ENCODE measurements at regions not wholly inside any gene's neighbourhood (a gene's known extent, or its start where the extent isn't known, plus 50 kb on each side); places are given as distances from the start of the nearest gene placed in this dataset.
"Not testable (repeated sequence)": the region's sequence is repeated elsewhere in the genome, so short reads cannot be mapped to it uniquely, and the experiment has no call there.

DNA sequence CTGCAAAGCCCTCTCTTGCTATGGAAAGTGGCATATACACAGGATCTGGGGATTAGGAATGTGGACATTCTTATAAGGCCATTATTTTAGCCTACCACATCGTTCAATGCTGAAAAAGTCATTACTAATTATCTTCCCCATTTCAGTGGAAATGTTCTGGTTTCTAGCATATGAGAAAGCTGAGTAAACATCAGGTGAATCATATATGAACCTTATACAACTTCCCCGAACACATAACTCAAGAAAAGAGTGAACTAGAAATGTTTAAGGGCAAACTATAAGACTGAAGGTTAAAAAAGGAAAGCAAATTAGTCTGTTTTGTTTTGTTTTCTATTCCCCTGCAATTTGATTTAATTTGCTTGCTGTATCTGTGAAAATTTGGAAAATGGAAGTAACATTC lies 62.5 kb upstream of the SEC22B start:
- no CpG with 5 or more reads among the region's 2 CpGs for WGBS, 2 donors
- H3K27me3 ChIP-seq (ENCODE audit: control insufficient read depth in 3 of 3, insufficient read depth in 3 of 3, low read length in 2 of 3); DNase-seq; H3K36me3 ChIP-seq (ENCODE audit: control insufficient read depth in 4 of 4, insufficient read depth in 4 of 4, low read length in 4 of 4); H3K27ac ChIP-seq (ENCODE audit: low read depth in 1 of 2, low read length in 1 of 2); H3K9ac ChIP-seq (ENCODE audit: insufficient read depth in 1 of 2, low read length in 2 of 2); H3K4me3 ChIP-seq; ATAC-seq (ENCODE audit: insufficient read depth, low FRiP score); H3K9me3 ChIP-seq (ENCODE audit: control insufficient read depth in 4 of 4, insufficient read depth in 3 of 4, low read length in 3 of 4); H3K4me1 ChIP-seq (ENCODE audit: control insufficient read depth in 5 of 5, insufficient read depth in 5 of 5, low read length in 5 of 5): not testable (repeated sequence)

GRCh38 chr1:120233661-120234018 lies 57.3 kb upstream of the SEC22B start:
- not testable (repeated sequence) for H3K4me3 ChIP-seq; H3K9ac ChIP-seq (ENCODE audit: insufficient read depth in 1 of 2, low read length in 2 of 2); ATAC-seq (ENCODE audit: insufficient read depth, low FRiP score); H3K27me3 ChIP-seq (ENCODE audit: control insufficient read depth in 3 of 3, insufficient read depth in 3 of 3, low read length in 2 of 3); H3K9me3 ChIP-seq (ENCODE audit: control insufficient read depth in 4 of 4, insufficient read depth in 3 of 4, low read length in 3 of 4); DNase-seq; H3K27ac ChIP-seq (ENCODE audit: low read depth in 1 of 2, low read length in 1 of 2); H3K4me1 ChIP-seq (ENCODE audit: control insufficient read depth in 5 of 5, insufficient read depth in 5 of 5, low read length in 5 of 5); H3K36me3 ChIP-seq (ENCODE audit: control insufficient read depth in 4 of 4, insufficient read depth in 4 of 4, low read length in 4 of 4)
- 60% methylated on average over 1 of the region's 2 CpGs; no CpG with 5 or more reads in 1 of the 2 donors for WGBS, 2 donors

GRCh38 chr1:120232834-120233660 lies 56.7 kb upstream of the SEC22B start:
- DNase-seq; H3K4me3 ChIP-seq; H3K4me1 ChIP-seq (ENCODE audit: control insufficient read depth in 5 of 5, insufficient read depth in 5 of 5, low read length in 5 of 5); H3K9ac ChIP-seq (ENCODE audit: insufficient read depth in 1 of 2, low read length in 2 of 2); H3K9me3 ChIP-seq (ENCODE audit: control insufficient read depth in 4 of 4, insufficient read depth in 3 of 4, low read length in 3 of 4); H3K36me3 ChIP-seq (ENCODE audit: control insufficient read depth in 4 of 4, insufficient read depth in 4 of 4, low read length in 4 of 4); H3K27me3 ChIP-seq (ENCODE audit: control insufficient read depth in 3 of 3, insufficient read depth in 3 of 3, low read length in 2 of 3): not testable (repeated sequence)
- WGBS, 2 donors: 1% methylated on average over 17 of the region's 53 CpGs; no CpG with 5 or more reads in 1 of the 2 donors
- H3K27ac ChIP-seq (ENCODE audit: low read depth in 1 of 2, low read length in 1 of 2): peak overlapping the region in 1 of 2 donors; percentile 61
- peak; percentile 96 for ATAC-seq (ENCODE audit: insufficient read depth, low FRiP score)

DNA sequence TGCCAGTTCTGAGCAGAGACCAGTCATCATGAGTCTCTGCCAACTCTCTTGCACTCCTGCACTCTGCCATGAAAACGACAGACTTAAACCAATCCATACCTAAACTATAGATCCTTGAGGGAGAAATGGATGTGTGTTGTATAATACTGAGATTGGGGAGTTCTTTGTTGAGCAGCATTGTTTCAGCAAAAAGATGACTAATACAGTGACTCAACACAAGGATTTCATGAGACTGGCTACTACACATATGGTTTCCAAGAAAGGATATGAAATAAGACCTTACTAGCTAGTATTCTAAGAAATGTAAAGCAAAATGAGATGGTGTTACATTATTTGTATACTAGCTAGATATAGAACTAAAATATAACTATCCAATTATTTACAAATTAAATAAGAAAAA lies 53.5 kb upstream of the SEC22B start:
- H3K36me3 ChIP-seq (ENCODE audit: control insufficient read depth in 4 of 4, insufficient read depth in 4 of 4, low read length in 4 of 4); H3K4me1 ChIP-seq (ENCODE audit: control insufficient read depth in 5 of 5, insufficient read depth in 5 of 5, low read length in 5 of 5); H3K27me3 ChIP-seq (ENCODE audit: control insufficient read depth in 3 of 3, insufficient read depth in 3 of 3, low read length in 2 of 3); DNase-seq; H3K9ac ChIP-seq (ENCODE audit: insufficient read depth in 1 of 2, low read length in 2 of 2); H3K4me3 ChIP-seq; H3K27ac ChIP-seq (ENCODE audit: low read depth in 1 of 2, low read length in 1 of 2); ATAC-seq (ENCODE audit: insufficient read depth, low FRiP score); H3K9me3 ChIP-seq (ENCODE audit: control insufficient read depth in 4 of 4, insufficient read depth in 3 of 4, low read length in 3 of 4): not testable (repeated sequence)
- no CpG with 5 or more reads among the region's 1 CpG for WGBS, 2 donors

Small RNA genes lying in the stretch of these regions (small RNA-seq; reads per million reads assigned to genes)
- 1.0 reads per million, percentile 82 among the genes with 10 or more reads in this experiment for gene RF00003 (ENCODE audit: low replicate concordance)
